K562 (cell line): ENCODE measurements at regions not wholly inside any gene's neighbourhood (a gene's known extent, or its start where the extent isn't known, plus 50 kb on each side); places are given as distances from the start of the nearest gene placed in this dataset.

ENCODE experiments used
- ATAC-seq: fragments of 200-7000 bp; cut with Tn5 transposase; 3 replicates; pipeline ENCODE4 v1.9.1; 2020; ENCODE audit warnings: moderate library complexity
- BruUV-seq: library from RNA; stranded (reverse); fragments of 400-500 nt; replicated peaks from 2 replicates; lab custom pipeline; 2021; lab: Mats Ljungman, UMichigan
- CTCF ChIA-PET: fragments of 300-600 bp; formaldehyde crosslinking; extraction: SDS; loops from one replicate; lab custom pipeline; 2021; ENCODE audit warnings: low intra/inter-chr PET ratio; lab: Yijun Ruan, JAX
- POLR2A ChIA-PET: fragments of 300-600, 350-650 bp; sonication (Branson Sonifier 250); formaldehyde crosslinking; extraction: SDS; loops from one replicate; lab custom pipeline; 2021; ENCODE audit warnings: antibody characterized with exemption, inconsistent platforms; lab: Yijun Ruan, JAX
- DNase-seq, 4 experiments: peaks; one replicate each; pipeline versions ENCODE4 v3.0.0 to v3.0.0-alpha.2; 2011 to 2018; ENCODE audit warnings: low spot score in 3 of 4, mixed read lengths in 3 of 4; ENCODE audit errors: extremely low read depth in 1 of 4
- FAIRE-seq: peaks from 2 replicates; lab custom pipeline; 2011; peaks lifted over from hg19 to GRCh38; lab: Jason Lieb, UNC
- H2AFZ ChIP-seq: 2 replicates; pipeline ENCODE4 v1.6.0; 2011; ENCODE audit warnings: low read depth, low read length, control low read depth, inconsistent platforms
- H3K27ac ChIP-seq: fragments of 200-600 bp; 3 replicates; pipeline ENCODE4 v1.8.0; 2011; ENCODE audit warnings: low read depth, mild to moderate bottlenecking, control low read depth, inconsistent platforms, low read length, moderate library complexity, mixed read lengths; ENCODE audit errors: extremely low read depth
- H3K27me3 ChIP-seq, 2 experiments: fragments of 300-600 bp in 1 of 2; 2 replicates in 1 of 2; 3 replicates in 1 of 2; pipeline versions ENCODE4 v1.6.0 to v1.8.0; 2011; ENCODE audit warnings: inconsistent platforms in 2 of 2, low read length in 2 of 2, mild to moderate bottlenecking in 1 of 2, mixed read lengths in 1 of 2, moderate library complexity in 1 of 2; ENCODE audit not compliant: control insufficient read depth in 2 of 2, insufficient read depth in 2 of 2
- H3K36me3 ChIP-seq: fragments of 300-600 bp; 3 replicates; pipeline ENCODE4 v1.8.0; 2011; ENCODE audit warnings: mild to moderate bottlenecking, low read length, inconsistent platforms; ENCODE audit not compliant: control insufficient read depth, insufficient read depth
- H3K4me1 ChIP-seq, 2 experiments: fragments of 200-600 bp in 1 of 2; replicated peaks in 1 of 2; 2 replicates in 1 of 2; 3 replicates in 1 of 2; pipeline versions ENCODE4 v1.5.1 to v1.8.0; 2011; ENCODE audit warnings: inconsistent platforms in 2 of 2, low read length in 2 of 2, mild to moderate bottlenecking in 1 of 2, mixed read lengths in 1 of 2, moderate library complexity in 1 of 2; ENCODE audit not compliant: control insufficient read depth in 2 of 2, insufficient read depth in 2 of 2
- H3K4me2 ChIP-seq: 2 replicates; pipeline ENCODE4 v1.6.1; 2011; ENCODE audit warnings: low read length, control low read depth, inconsistent platforms, mixed read lengths; ENCODE audit not compliant: insufficient read depth
- H3K4me3 ChIP-seq: fragments of 200-600 bp; sonication (generic), shearing (Covaris generic); 2 replicates; pipeline ENCODE4 v1.5.1; 2016; ENCODE audit warnings: control low read depth, inconsistent platforms
- H3K79me2 ChIP-seq: fragments of 200-600 bp; 3 replicates; pipeline ENCODE4 v1.8.0; 2011; ENCODE audit warnings: low read length, inconsistent platforms; ENCODE audit not compliant: control insufficient read depth, insufficient read depth
- H3K9ac ChIP-seq, 2 experiments: 2 replicates each; pipeline versions ENCODE4 v1.6.0 to v1.6.1; 2011; ENCODE audit warnings: low read depth in 2 of 2, low read length in 2 of 2, control low read depth in 1 of 2, inconsistent platforms in 1 of 2, mild to moderate bottlenecking in 1 of 2, mixed read lengths in 1 of 2; ENCODE audit not compliant: insufficient read depth in 1 of 2
- H3K9me1 ChIP-seq: one replicate; pipeline ENCODE4 v1.6.0; 2011; ENCODE audit warnings: inconsistent platforms, mild to moderate bottlenecking, low read length, moderate library complexity; ENCODE audit not compliant: control insufficient read depth, insufficient read depth
- H3K9me3 ChIP-seq: replicated peaks from 2 replicates; pipeline ENCODE4 v1.5.1; 2011; ENCODE audit warnings: low read depth, low read length, inconsistent platforms; ENCODE audit not compliant: control insufficient read depth, insufficient read depth
- H4K20me1 ChIP-seq: replicated peaks from 2 replicates; pipeline ENCODE4 v1.6.1; 2011; ENCODE audit warnings: low read length, inconsistent platforms, mixed read lengths; ENCODE audit not compliant: control insufficient read depth, insufficient read depth
- FOSL1 ChIP-seq: fragments of 200-800 bp; sonication (Bioruptor generic); conservative IDR thresholded peaks from 2 replicates; pipeline ENCODE4 v1.6.1; 2016; ENCODE audit warnings: missing genetic modification characterization, missing compliant biosample characterization
- FOXA1 ChIP-seq: fragments of 450-650 bp; IDR thresholded peaks from 2 replicates; pipeline ENCODE4 v1.6.1; 2016; ENCODE audit warnings: mild to moderate bottlenecking, borderline replicate concordance
- FOXJ2 ChIP-seq: fragments of 200-800 bp; sonication (Bioruptor generic); IDR thresholded peaks from 2 replicates; pipeline ENCODE4 v1.6.1; 2016; ENCODE audit warnings: missing genetic modification characterization, missing compliant biosample characterization
- GTF2E2 ChIP-seq: fragments of 200-800 bp; sonication (Bioruptor generic); IDR thresholded peaks from 2 replicates; pipeline ENCODE4 v1.6.1; 2016; ENCODE audit warnings: missing genetic modification characterization, missing compliant biosample characterization
- IFI16 ChIP-seq: fragments of 250-450 bp; sonication (Bioruptor Pico); IDR thresholded peaks from 2 replicates; pipeline ENCODE4 v2.1.2; 2022; ENCODE audit warnings: mild to moderate bottlenecking, inconsistent platforms
- KLF10 ChIP-seq: fragments of 250-450 bp; sonication (Bioruptor Pico); IDR thresholded peaks from 2 replicates; pipeline ENCODE4 v1.6.1; 2021; ENCODE audit warnings: matching md5 sums
- MEIS2 ChIP-seq: fragments of 450-650 bp; IDR thresholded peaks from 2 replicates; pipeline ENCODE4 v1.6.1; 2014; ENCODE audit warnings: mild to moderate bottlenecking; ENCODE audit not compliant: partially characterized antibody
- PHF20 ChIP-seq: fragments of 450-650 bp; IDR thresholded peaks from 2 replicates; pipeline ENCODE4 v1.6.1; 2018; ENCODE audit not compliant: partially characterized antibody
- TCF3 ChIP-seq: sonication (generic); formaldehyde crosslinking; IDR thresholded peaks from 2 replicates; pipeline ENCODE4 v1.4.0; 2020; ENCODE audit warnings: mild to moderate bottlenecking, missing genetic modification reagents
- ZNF212 ChIP-seq: fragments of 450-650 bp; formaldehyde crosslinking; IDR thresholded peaks from 2 replicates; pipeline ENCODE4 v1.4.0; 2020; ENCODE audit warnings: mild to moderate bottlenecking
- WGBS: fragments of 100-300 bp; shearing (Covaris generic); methylation state at CpG from one replicate; pipeline ENCODE4 v1.1.6; 2016; ENCODE audit warnings: low coverage, mixed read lengths; ENCODE audit not compliant: insufficient coverage; ENCODE audit errors: missing lambda C conversion rate; 5-methylcytosine and 5-hydroxymethylcytosine counted together
- in situ Hi-C: fragments of 300-500 bp; cut with MboI; formaldehyde crosslinking; loops from 4 replicates; pipeline ENCODE4 v1.15.0; 2018; ENCODE audit warnings: inconsistent platforms, mixed read lengths
- intact Hi-C: fragments of 100-400 bp; cut with micrococcal nuclease; formaldehyde crosslinking; loops from 2 replicates; pipeline ENCODE4 v1.14.2; 2022
- TF ChIP-seq, protein P1 (sequence below), 2 experiments: IDR thresholded peaks in 1 of 2; conservative IDR thresholded peaks in 1 of 2; 2 replicates each; pipeline ENCODE4 v1.6.1; 2016; ENCODE audit warnings: low read depth in 2 of 2, mild to moderate bottlenecking in 1 of 2, missing compliant biosample characterization in 1 of 2, missing genetic modification characterization in 1 of 2, moderate library complexity in 1 of 2
- TF ChIP-seq, protein P2 (sequence below): fragments of 450-650 bp; IDR thresholded peaks from 2 replicates; pipeline ENCODE4 v1.6.1; 2016
- TF ChIP-seq, protein P3 (sequence below): fragments of 250-450 bp; sonication (Bioruptor Pico); IDR thresholded peaks from 2 replicates; pipeline ENCODE4 v1.9.0; 2021; ENCODE audit warnings: mild to moderate bottlenecking, inconsistent platforms

DNA sequence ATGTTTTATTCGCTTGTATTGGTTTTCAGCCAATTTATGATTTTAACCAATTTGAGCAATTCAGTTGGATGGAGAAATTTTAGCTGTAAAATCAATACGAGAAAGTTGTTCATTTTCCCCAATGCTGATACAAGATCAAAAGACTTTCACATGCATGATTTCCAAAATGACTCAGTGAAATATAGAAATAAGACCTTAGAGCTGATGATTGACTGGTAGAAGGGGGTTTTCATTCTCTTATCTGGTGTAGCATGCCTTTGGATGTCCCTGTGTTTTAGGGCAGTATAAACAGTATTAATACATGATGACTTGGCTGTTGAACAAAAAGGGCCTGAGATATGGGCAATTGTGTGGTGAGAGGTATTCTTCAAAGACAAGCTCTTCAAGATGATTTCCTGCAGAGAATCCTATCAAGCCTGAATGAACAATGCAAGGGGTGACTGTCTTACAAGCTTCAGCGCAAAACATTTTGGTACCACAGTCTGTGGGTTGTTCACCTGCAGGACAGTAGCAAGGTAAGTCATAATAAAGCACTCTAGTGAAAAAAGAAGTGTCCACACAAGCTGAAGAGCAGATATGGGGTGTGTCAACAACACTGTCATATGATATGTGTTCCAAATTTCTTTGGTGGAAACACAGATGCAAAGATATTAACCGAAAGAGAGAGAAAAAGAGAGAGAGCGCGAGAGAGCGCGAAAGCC lies 156.2 kb downstream of the TNFSF18 start:
- H3K4me1 ChIP-seq = peaks cover 0 to 7% of the 10 kb centered on the region in 2 experiments; a peak in 1 of 5 replicates
- no peak for FAIRE-seq
- H3K79me2 ChIP-seq = no peaks in the 10 kb centered on the region
- H4K20me1 ChIP-seq = no peaks in the 10 kb centered on the region
- 0 out of 2 replicates have a peak overlapping the region, but pooled peaks have one; percentile 29 for H3K4me2 ChIP-seq
- no TSS peak for BruUV-seq
- H3K9me1 ChIP-seq = no peaks in the 10 kb centered on the region
- TF ChIP-seq PHF20 (no peak), IFI16 (no peak), GTF2E2 (tag) (peak; percentile 22; the same call in 1 of the 2 replicates), TCF3 (CRISPR knock-in tag) (0 out of 2 replicates have a peak, but pooled peaks have one; percentile 12), FOSL1 (tag) (peak; percentile 51), ZNF212 (CRISPR knock-in tag) (0 out of 2 replicates have a peak, but pooled peaks have one; percentile 56), FOXA1 (no peak), KLF10 (CRISPR knock-in tag) (no peak), FOXJ2 (peak; percentile 69; the same call in 1 of the 2 replicates), MEIS2 (peak; percentile 38)
- TF ChIP-seq, protein P1, sequence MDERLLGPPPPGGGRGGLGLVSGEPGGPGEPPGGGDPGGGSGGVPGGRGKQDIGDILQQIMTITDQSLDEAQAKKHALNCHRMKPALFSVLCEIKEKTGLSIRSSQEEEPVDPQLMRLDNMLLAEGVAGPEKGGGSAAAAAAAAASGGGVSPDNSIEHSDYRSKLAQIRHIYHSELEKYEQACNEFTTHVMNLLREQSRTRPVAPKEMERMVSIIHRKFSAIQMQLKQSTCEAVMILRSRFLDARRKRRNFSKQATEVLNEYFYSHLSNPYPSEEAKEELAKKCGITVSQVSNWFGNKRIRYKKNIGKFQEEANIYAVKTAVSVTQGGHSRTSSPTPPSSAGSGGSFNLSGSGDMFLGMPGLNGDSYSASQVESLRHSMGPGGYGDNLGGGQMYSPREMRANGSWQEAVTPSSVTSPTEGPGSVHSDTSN (CRISPR knock-in tag; IDR thresholded peaks at IDR 0.05; ENCODE audit: low read depth) = no peak
- TF ChIP-seq, protein P1 (tag; conservative IDR thresholded peaks at IDR 0.05; ENCODE audit: low read depth) = peak; percentile 52; the same call in 1 of the 2 replicates
- TF ChIP-seq, protein P2, sequence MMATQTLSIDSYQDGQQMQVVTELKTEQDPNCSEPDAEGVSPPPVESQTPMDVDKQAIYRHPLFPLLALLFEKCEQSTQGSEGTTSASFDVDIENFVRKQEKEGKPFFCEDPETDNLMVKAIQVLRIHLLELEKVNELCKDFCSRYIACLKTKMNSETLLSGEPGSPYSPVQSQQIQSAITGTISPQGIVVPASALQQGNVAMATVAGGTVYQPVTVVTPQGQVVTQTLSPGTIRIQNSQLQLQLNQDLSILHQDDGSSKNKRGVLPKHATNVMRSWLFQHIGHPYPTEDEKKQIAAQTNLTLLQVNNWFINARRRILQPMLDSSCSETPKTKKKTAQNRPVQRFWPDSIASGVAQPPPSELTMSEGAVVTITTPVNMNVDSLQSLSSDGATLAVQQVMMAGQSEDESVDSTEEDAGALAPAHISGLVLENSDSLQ = peak; percentile 45; the same call in 1 of the 2 replicates
- TF ChIP-seq, protein P3, sequence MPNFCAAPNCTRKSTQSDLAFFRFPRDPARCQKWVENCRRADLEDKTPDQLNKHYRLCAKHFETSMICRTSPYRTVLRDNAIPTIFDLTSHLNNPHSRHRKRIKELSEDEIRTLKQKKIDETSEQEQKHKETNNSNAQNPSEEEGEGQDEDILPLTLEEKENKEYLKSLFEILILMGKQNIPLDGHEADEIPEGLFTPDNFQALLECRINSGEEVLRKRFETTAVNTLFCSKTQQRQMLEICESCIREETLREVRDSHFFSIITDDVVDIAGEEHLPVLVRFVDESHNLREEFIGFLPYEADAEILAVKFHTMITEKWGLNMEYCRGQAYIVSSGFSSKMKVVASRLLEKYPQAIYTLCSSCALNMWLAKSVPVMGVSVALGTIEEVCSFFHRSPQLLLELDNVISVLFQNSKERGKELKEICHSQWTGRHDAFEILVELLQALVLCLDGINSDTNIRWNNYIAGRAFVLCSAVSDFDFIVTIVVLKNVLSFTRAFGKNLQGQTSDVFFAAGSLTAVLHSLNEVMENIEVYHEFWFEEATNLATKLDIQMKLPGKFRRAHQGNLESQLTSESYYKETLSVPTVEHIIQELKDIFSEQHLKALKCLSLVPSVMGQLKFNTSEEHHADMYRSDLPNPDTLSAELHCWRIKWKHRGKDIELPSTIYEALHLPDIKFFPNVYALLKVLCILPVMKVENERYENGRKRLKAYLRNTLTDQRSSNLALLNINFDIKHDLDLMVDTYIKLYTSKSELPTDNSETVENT (CRISPR knock-in tag) = no peak
- ATAC-seq = no peak
- H3K27ac ChIP-seq = no peak overlapping the region
- H3K9ac ChIP-seq = no peak overlapping the region
- in situ Hi-C loops = no loop called here
- H3K9me3 ChIP-seq = no peaks in the 10 kb centered on the region
- intact Hi-C loops = no loop called here
- POLR2A ChIA-PET = interaction anchor here (1.2 to 1.4 kb wide), 2 partner anchors 9 to 12 kb away, joined by 4 to 6 read pairs; no protein-coding TSS in a partner anchor
- peak overlapping the region; percentile 60; the same call in 1 of the 2 replicates for H2AFZ ChIP-seq
- no peak overlapping the region for H3K4me3 ChIP-seq
- WGBS = 41% methylated on average over 8 of the region's 8 CpGs
- DNase-seq = no peak
- H3K27me3 ChIP-seq = no peaks in the 10 kb centered on the region
- no peaks in the 10 kb centered on the region for H3K36me3 ChIP-seq
- CTCF ChIA-PET = no interaction called here
